Endothelial cell of umbilical vein (primary cell): ENCODE measurements at regions not wholly inside any gene's neighbourhood (a gene's known extent, or its start where the extent isn't known, plus 50 kb on each side); places are given as distances from the start of the nearest gene placed in this dataset.

Source experiments
- BruUV-seq: library from RNA; stranded (reverse); fragments of 400-500 nt; replicated peaks from 2 replicates; lab custom pipeline; 2021; lab: Mats Ljungman, UMichigan
- CTCF ChIA-PET: fragments of 300-600, 350-600 bp; sonication (Branson Sonifier 250); formaldehyde crosslinking; loops from one replicate; lab custom pipeline; 2021; ENCODE audit warnings: antibody characterized with exemption, inconsistent platforms; lab: Charles Lee
- POLR2A ChIA-PET: fragments of 300-600, 350-600 bp; sonication (Branson Sonifier 250); formaldehyde crosslinking; loops from one replicate; lab custom pipeline; 2021; ENCODE audit warnings: antibody characterized with exemption, inconsistent platforms; lab: Charles Lee
- DNase-seq: peaks from one replicate; pipeline ENCODE4 v3.0.0-alpha.2; 2011; ENCODE audit warnings: low read depth, low spot score
- FAIRE-seq: peaks from 2 replicates; lab custom pipeline; 2011; peaks lifted over from hg19 to GRCh38; lab: Jason Lieb, UNC
- H2AFZ ChIP-seq: 2 replicates; pipeline ENCODE4 v1.6.0; 2012; ENCODE audit warnings: low read depth, low read length, control low read depth, inconsistent platforms
- H3K27ac ChIP-seq: 2 replicates; pipeline ENCODE4 v1.5.1; 2011; ENCODE audit warnings: low read depth, mild to moderate bottlenecking, control low read depth, low read length, moderate library complexity; ENCODE audit not compliant: insufficient read depth
- H3K27me3 ChIP-seq, 2 experiments: 2 replicates each; pipeline versions ENCODE4 v1.6.0 to v1.6.1; 2011; ENCODE audit warnings: low read length in 2 of 2, mixed read lengths in 1 of 2; ENCODE audit not compliant: control insufficient read depth in 2 of 2, insufficient read depth in 2 of 2
- H3K36me3 ChIP-seq, 2 experiments: 2 replicates in 1 of 2; 3 replicates in 1 of 2; pipeline ENCODE4 v1.5.1; 2011; ENCODE audit warnings: low read length in 2 of 2, mild to moderate bottlenecking in 1 of 2, moderate library complexity in 1 of 2; ENCODE audit not compliant: control insufficient read depth in 2 of 2, insufficient read depth in 2 of 2; ENCODE audit errors: extremely low read depth in 1 of 2
- H3K4me1 ChIP-seq: 3 replicates; pipeline ENCODE4 v1.5.1; 2011; ENCODE audit warnings: mild to moderate bottlenecking, low read length; ENCODE audit not compliant: control insufficient read depth, insufficient read depth; ENCODE audit errors: extremely low read depth
- H3K4me2 ChIP-seq: 2 replicates; pipeline ENCODE4 v1.6.1; 2011; ENCODE audit warnings: low read length, control low read depth, mixed read lengths; ENCODE audit not compliant: insufficient read depth
- H3K4me3 ChIP-seq, 3 experiments: fragments of 200-600 bp in 1 of 3; sonication (generic), shearing (Covaris generic) in 1 of 3; replicated peaks in 1 of 3; 2 replicates each; pipeline ENCODE4 v1.5.1; 2011 to 2016; ENCODE audit warnings: control low read depth in 3 of 3, low read length in 3 of 3, mild to moderate bottlenecking in 2 of 3, inconsistent platforms in 1 of 3, low read depth in 1 of 3, moderate library complexity in 1 of 3; ENCODE audit not compliant: insufficient read depth in 1 of 3
- H3K79me2 ChIP-seq: 2 replicates; pipeline ENCODE4 v1.6.0; 2012; ENCODE audit warnings: low read length, inconsistent platforms; ENCODE audit not compliant: control insufficient read depth, insufficient read depth
- H3K9ac ChIP-seq: replicated peaks from 2 replicates; pipeline ENCODE3; 2011; ENCODE audit warnings: low read length, control low read depth; ENCODE audit not compliant: insufficient read depth; ENCODE audit errors: extremely low read depth
- H3K9me1 ChIP-seq: replicated peaks from 3 replicates; pipeline ENCODE4 v1.6.0; 2011; ENCODE audit warnings: mild to moderate bottlenecking, low read length; ENCODE audit not compliant: control insufficient read depth, insufficient read depth; ENCODE audit errors: extremely low read depth
- H3K9me3 ChIP-seq: replicated peaks from 2 replicates; pipeline ENCODE4 v1.5.1; 2012; ENCODE audit warnings: low read length, inconsistent platforms; ENCODE audit not compliant: control insufficient read depth, insufficient read depth
- H4K20me1 ChIP-seq: replicated peaks from 2 replicates; pipeline ENCODE3; 2011; ENCODE audit warnings: mild to moderate bottlenecking, low read length; ENCODE audit not compliant: control insufficient read depth, insufficient read depth; ENCODE audit errors: extremely low read depth
- EZH2 ChIP-seq: IDR thresholded peaks from 2 replicates; pipeline ENCODE4 v1.6.1; 2012; ENCODE audit warnings: borderline replicate concordance, low read depth, mild to moderate bottlenecking, moderate library complexity, low read length, inconsistent platforms; ENCODE audit not compliant: severe bottlenecking
- FOS ChIP-seq: IDR thresholded peaks from 2 replicates; pipeline ENCODE4 v1.6.1; 2011; ENCODE audit warnings: mild to moderate bottlenecking, low read length, moderate library complexity, borderline replicate concordance; ENCODE audit not compliant: insufficient read depth
- GATA2 ChIP-seq: IDR thresholded peaks from 2 replicates; pipeline ENCODE4 v1.7.0; 2011; ENCODE audit warnings: low read depth, mild to moderate bottlenecking, moderate library complexity, mixed read lengths, low read length; ENCODE audit not compliant: insufficient read length, insufficient read depth
- JUN ChIP-seq: IDR thresholded peaks from 2 replicates; pipeline ENCODE4 v1.6.1; 2011; ENCODE audit warnings: borderline replicate concordance, low read depth; ENCODE audit not compliant: insufficient read length, insufficient read depth
- MAX ChIP-seq: IDR thresholded peaks from 2 replicates; pipeline ENCODE4 v1.6.1; 2011; ENCODE audit not compliant: insufficient read depth, insufficient read length
- MYC ChIP-seq: IDR thresholded peaks from one replicate; pipeline ENCODE4 v1.6.1; 2011; ENCODE audit warnings: mild to moderate bottlenecking, low read depth, low read length
- POLR2A ChIP-seq: IDR thresholded peaks from 2 replicates; pipeline ENCODE4 v1.6.1; 2012; ENCODE audit warnings: low read depth, mild to moderate bottlenecking, control low read depth, low read length
- POLR2AphosphoS5 ChIP-seq: IDR thresholded peaks from 2 replicates; pipeline ENCODE4 v1.6.1; 2012; ENCODE audit warnings: low read depth, mild to moderate bottlenecking, control low read depth, low read length, moderate library complexity; ENCODE audit not compliant: insufficient read depth
- dilution Hi-C: fragments of 300-500 bp; cut with MboI; formaldehyde crosslinking; loops from one replicate; pipeline ENCODE4 v1.15.0; 2019; ENCODE audit warnings: low sequenced_read_pairs; ENCODE audit not compliant: extremely low pct_ligation_motif_present
- intact Hi-C: fragments of 100-400 bp; cut with micrococcal nuclease; formaldehyde crosslinking; loops from one replicate; pipeline ENCODE4 v1.10.0; 2022

- no peak overlapping the region for H3K4me2 ChIP-seq
- no peaks in the 10 kb centered on the region for H4K20me1 ChIP-seq
- H3K27ac ChIP-seq, result no peak overlapping the region
- H3K4me3 ChIP-seq, result no peak overlapping the region
- no peaks in the 10 kb centered on the region for H3K79me2 ChIP-seq
- no peak overlapping the region for H2AFZ ChIP-seq
- DNase-seq (no peak), FAIRE-seq (no peak)
- no TSS peak for BruUV-seq
- intact Hi-C loops (no loop called here), dilution Hi-C loops (no loop called here)
- TF ChIP-seq MYC, result no peak
- no peak for TF ChIP-seq MAX
- no peak for TF ChIP-seq EZH2
- TF ChIP-seq POLR2A, result no peak
- no peak for TF ChIP-seq POLR2AphosphoS5
- TF ChIP-seq FOS, result no peak
- TF ChIP-seq GATA2, result no peak
- no peak for TF ChIP-seq JUN
- no peaks in the 10 kb centered on the region for H3K36me3 ChIP-seq
- POLR2A ChIA-PET, result no interaction called here
- H3K9me3 ChIP-seq, result no peaks in the 10 kb centered on the region
- no peaks in the 10 kb centered on the region for H3K4me1 ChIP-seq
- H3K9ac ChIP-seq, result no peak overlapping the region
- no peaks in the 10 kb centered on the region for H3K9me1 ChIP-seq
- H3K27me3 ChIP-seq, result no peaks in the 10 kb centered on the region
- CTCF ChIA-PET, result no interaction called here
These were observed 645.8 kb upstream of the ARID1B start for GRCh38 chr6:156131221-156131903.

DNA sequence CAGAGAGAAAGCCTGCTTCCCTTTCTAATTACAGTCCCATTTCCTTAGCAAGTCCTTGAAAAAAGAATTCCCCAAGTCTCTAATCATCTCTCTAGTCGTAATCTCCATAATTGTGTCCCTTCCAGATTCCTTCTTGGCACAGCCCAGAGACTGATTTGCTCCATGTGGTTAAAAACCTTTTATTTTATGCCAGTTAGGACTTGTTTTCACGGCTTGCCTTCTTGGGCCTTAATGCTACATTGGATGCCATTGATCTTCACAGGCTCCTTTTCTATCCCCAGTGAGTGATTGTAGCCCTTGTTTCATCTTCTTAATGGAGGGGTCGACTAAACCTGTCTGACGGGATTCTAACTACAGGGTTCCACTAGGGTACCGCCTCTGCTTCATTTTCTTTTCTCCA lies 650.6 kb upstream of the ARID1B start:
- intact Hi-C loops (no loop called here), dilution Hi-C loops (no loop called here)
- Histone ChIP-seq H4K20me1 (no peaks in the 10 kb centered on the region), H3K9ac (no peak overlapping the region), H3K27ac (no peak overlapping the region), H3K4me1 (no peaks in the 10 kb centered on the region), H3K9me1 (no peaks in the 10 kb centered on the region), H3K36me3 (no peaks in the 10 kb centered on the region), H3K4me2 (no peak overlapping the region), H2AFZ (no peak overlapping the region), H3K4me3 (no peak overlapping the region), H3K79me2 (no peaks in the 10 kb centered on the region), H3K27me3 (no peaks in the 10 kb centered on the region), H3K9me3 (no peaks in the 10 kb centered on the region)
- CTCF ChIA-PET, result no interaction called here
- FAIRE-seq (no peak), DNase-seq (no peak)
- TF ChIP-seq JUN (no peak), MAX (no peak)
- no TSS peak for BruUV-seq
- POLR2A ChIA-PET, result no interaction called here
